ENCODE measurements at regions not wholly inside any gene's neighbourhood (a gene's known extent, or its start where the extent isn't known, plus 50 kb on each side); places are given as distances from the start of the nearest gene placed in this dataset.

GRCh38 chr20:39103305-39103704, 141.2 kb downstream of the DHX35 start:
- Mint-ChIP-seq H3K27me3 (peaks cover 9 to 37% of the 10 kb centered on the region in 2 donors), H3K27ac (no peak overlapping the region), H3K4me3 (no peak overlapping the region), H3K36me3 (peaks cover 6% of the 10 kb centered on the region), H3K4me1 (ENCODE audit: low read depth in 2 of 2) (no peaks in the 10 kb centered on the region), H3K9me3 (no peaks in the 10 kb centered on the region)
- ATAC-seq (no peak), DNase-seq (ENCODE audit: low spot score) (no peak)

- H3K4me1 Mint-ChIP-seq (ENCODE audit: low read depth in 2 of 2): no peaks in the 10 kb centered on the region
- H3K36me3 Mint-ChIP-seq: peaks cover 6% of the 10 kb centered on the region
- DNase-seq (ENCODE audit: low spot score): no peak
- no peak overlapping the region for H3K27ac Mint-ChIP-seq
- no peak for ATAC-seq
- H3K9me3 Mint-ChIP-seq: no peaks in the 10 kb centered on the region
- H3K27me3 Mint-ChIP-seq: peaks cover 8 to 35% of the 10 kb centered on the region in 2 donors
- H3K4me3 Mint-ChIP-seq: no peak overlapping the region
Measured at GRCh38 chr20:39101895-39102294, 139.8 kb downstream of the DHX35 start.

DNA sequence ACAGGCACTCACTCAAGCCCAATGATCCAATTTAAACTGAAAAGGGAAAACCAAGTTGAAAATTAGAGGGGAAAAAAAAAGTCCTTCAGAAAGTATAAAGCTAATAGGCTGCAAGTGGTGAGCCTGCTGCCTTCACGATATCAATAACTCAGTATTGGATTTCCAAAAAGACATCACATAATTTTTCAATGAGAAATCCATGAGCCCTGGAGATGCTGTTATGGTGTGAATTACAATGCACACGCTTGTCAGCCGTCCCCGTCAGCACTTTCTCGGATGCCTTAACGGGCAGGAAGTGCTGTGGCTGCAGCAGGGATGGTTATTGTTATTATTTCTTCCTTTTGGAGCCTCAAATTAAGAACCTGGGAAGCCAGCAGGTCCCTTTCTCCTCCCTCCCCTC, 138.5 kb downstream of the DHX35 start:
- no peak for ATAC-seq
- Mint-ChIP-seq H3K4me1 (ENCODE audit: low read depth in 2 of 2) (no peaks in the 10 kb centered on the region), H3K27ac (no peak overlapping the region), H3K27me3 (peaks cover 8 to 25% of the 10 kb centered on the region in 2 donors), H3K9me3 (no peaks in the 10 kb centered on the region), H3K4me3 (no peak overlapping the region), H3K36me3 (peaks cover 6% of the 10 kb centered on the region)
- DNase-seq (ENCODE audit: low spot score): no peak

- H3K36me3 Mint-ChIP-seq: no peaks in the 10 kb centered on the region
- H3K4me3 Mint-ChIP-seq: no peak overlapping the region
- DNase-seq (ENCODE audit: low spot score) (no peak), ATAC-seq (no peak)
- no peaks in the 10 kb centered on the region for H3K4me1 Mint-ChIP-seq (ENCODE audit: low read depth in 2 of 2)
- H3K9me3 Mint-ChIP-seq: no peaks in the 10 kb centered on the region
- H3K27me3 Mint-ChIP-seq: peaks cover 2 to 15% of the 10 kb centered on the region in 2 donors
- H3K27ac Mint-ChIP-seq: no peak overlapping the region
Measured at GRCh38 chr20:39097889-39098288, 135.7 kb downstream of the DHX35 start.

GRCh38 chr20:39095870-39096269, 133.7 kb downstream of the DHX35 start:
- no peaks in the 10 kb centered on the region for H3K4me1 Mint-ChIP-seq (ENCODE audit: low read depth in 2 of 2)
- no peaks in the 10 kb centered on the region for H3K9me3 Mint-ChIP-seq
- no peak overlapping the region for H3K4me3 Mint-ChIP-seq
- no peak for ATAC-seq
- no peak overlapping the region for H3K27ac Mint-ChIP-seq
- no peaks in the 10 kb centered on the region for H3K36me3 Mint-ChIP-seq
- no peak for DNase-seq (ENCODE audit: low spot score)
- H3K27me3 Mint-ChIP-seq: peaks cover 2 to 14% of the 10 kb centered on the region in 2 donors

GRCh38 chr20:39094391-39094790, 132.2 kb downstream of the DHX35 start:
- Mint-ChIP-seq H3K4me1 (ENCODE audit: low read depth in 2 of 2) (peaks cover 3 to 6% of the 10 kb centered on the region in 2 donors), H3K27me3 (peaks cover 5 to 6% of the 10 kb centered on the region in 2 donors), H3K4me3 (no peak overlapping the region), H3K27ac (no peak overlapping the region), H3K36me3 (no peaks in the 10 kb centered on the region), H3K9me3 (no peaks in the 10 kb centered on the region)
- no peak for ATAC-seq
- no peak for DNase-seq (ENCODE audit: low spot score)

GRCh38 chr20:39092733-39093410, 130.7 kb downstream of the DHX35 start:
- Mint-ChIP-seq H3K4me1 (ENCODE audit: low read depth in 2 of 2) (peaks cover 5 to 13% of the 10 kb centered on the region in 2 donors), H3K27ac (no peak overlapping the region), H3K36me3 (no peaks in the 10 kb centered on the region), H3K9me3 (no peaks in the 10 kb centered on the region), H3K27me3 (peaks cover 5 to 6% of the 10 kb centered on the region in 2 donors), H3K4me3 (no peak overlapping the region)
- DNase-seq (ENCODE audit: low spot score): no peak
- ATAC-seq: no peak

DNA sequence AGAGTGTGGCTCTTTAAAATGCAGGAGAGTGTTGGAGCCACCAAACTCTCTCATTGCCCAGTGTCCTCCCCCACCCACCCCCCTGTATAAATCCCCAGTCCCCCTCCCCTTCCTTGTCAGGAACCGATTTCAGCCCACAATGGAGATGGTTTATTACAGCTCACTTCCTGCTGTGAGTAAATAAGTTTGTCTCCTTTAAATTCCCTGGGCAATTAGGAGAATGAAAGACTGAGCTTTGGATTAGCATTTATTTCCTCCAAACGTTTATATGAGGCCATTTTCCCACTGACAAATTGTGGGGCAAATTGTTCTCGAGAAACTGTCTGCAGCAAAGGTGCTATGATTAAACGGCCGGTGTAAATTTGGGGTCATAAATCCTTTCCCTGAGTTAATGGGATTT, 128.8 kb downstream of the DHX35 start:
- Mint-ChIP-seq H3K27ac (no peak overlapping the region), H3K4me3 (no peak overlapping the region)
- ATAC-seq: no peak

DNA sequence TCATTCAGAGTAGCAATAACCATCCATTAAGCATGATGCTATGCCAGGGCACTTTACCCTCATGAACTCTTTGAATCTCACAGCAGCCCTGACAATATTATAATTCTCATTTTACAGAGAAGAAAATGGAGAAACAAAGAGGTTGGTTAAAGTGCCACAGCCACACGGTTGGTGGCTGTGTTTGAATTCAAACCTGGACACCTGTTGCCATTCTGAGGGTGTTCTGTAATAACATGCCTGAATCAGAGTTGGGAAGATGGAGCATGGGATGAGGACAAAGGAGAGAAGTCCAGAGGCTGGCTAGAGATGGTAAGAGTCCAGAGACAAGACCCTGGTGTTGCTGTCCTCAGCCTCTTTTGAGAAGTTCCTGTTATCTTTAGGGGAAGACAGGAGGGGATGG, 127.7 kb downstream of the DHX35 start:
- Mint-ChIP-seq H3K36me3 (no peaks in the 10 kb centered on the region), H3K27ac (peak overlapping the region; percentile 49 to 69), H3K4me3 (peak overlapping the region; percentile 16), H3K4me1 (ENCODE audit: low read depth in 2 of 2) (peaks cover 5 to 13% of the 10 kb centered on the region in 2 donors), H3K9me3 (no peaks in the 10 kb centered on the region), H3K27me3 (peaks cover 0 to 3% of the 10 kb centered on the region in 2 donors)
- DNase-seq (ENCODE audit: low spot score) (no peak), ATAC-seq (no peak)

More for the DNA sequence above, 128.8 kb downstream of the DHX35 start:
- Mint-ChIP-seq H3K27me3 (peaks cover 0 to 3% of the 10 kb centered on the region in 2 donors), H3K4me1 (ENCODE audit: low read depth in 2 of 2) (peaks cover 5 to 13% of the 10 kb centered on the region in 2 donors), H3K36me3 (no peaks in the 10 kb centered on the region), H3K9me3 (no peaks in the 10 kb centered on the region)
- DNase-seq (ENCODE audit: low spot score): no peak

All from natural killer cell treated with Interleukin-12 subunit alpha and Interleukin-12 subunit beta and Interleukin-15 and Interleukin-18, amount 100 ng/mL, for 72 hours (primary cell).